ENCODE measurements at regions not wholly inside any gene's neighbourhood (a gene's known extent, or its start where the extent isn't known, plus 50 kb on each side); places are given as distances from the start of the nearest gene placed in this dataset.

DNA sequence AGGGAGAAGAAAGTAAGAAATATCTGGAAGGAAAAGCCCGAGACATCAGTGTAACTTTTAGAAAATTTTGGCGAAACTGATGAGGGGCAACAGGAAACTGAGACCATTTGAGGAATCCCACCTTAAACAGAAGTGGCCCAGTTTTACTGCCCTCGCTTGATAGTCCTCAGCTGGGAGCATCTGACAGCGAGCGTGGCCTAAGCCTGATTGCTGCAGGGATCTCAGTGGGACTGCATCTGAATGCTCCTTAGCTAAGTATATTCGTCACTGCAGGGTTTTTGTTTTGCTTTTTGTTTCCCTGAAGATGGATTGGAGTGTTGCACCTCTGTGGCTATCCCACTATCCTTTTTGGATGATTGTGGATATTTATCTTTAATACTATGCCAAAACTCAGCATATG lies 262.7 kb upstream of the KLHL1 start:
- DNase-seq = no peak
- Histone ChIP-seq H3K36me3 (replicated peaks in 1 of 2) (no peaks in the 10 kb centered on the region), H3K4me3 (no peak overlapping the region), H3K9me3 (replicated peaks in 1 of 3) (no peaks in the 10 kb centered on the region), H3K27ac (no peak overlapping the region), H3K4me1 (replicated peaks in 1 of 2) (no peaks in the 10 kb centered on the region), H3K27me3 (no peaks in the 10 kb centered on the region)
- intact Hi-C loops (cut with DNase I) = no loop called here
- TF ChIP-seq, protein P1, sequence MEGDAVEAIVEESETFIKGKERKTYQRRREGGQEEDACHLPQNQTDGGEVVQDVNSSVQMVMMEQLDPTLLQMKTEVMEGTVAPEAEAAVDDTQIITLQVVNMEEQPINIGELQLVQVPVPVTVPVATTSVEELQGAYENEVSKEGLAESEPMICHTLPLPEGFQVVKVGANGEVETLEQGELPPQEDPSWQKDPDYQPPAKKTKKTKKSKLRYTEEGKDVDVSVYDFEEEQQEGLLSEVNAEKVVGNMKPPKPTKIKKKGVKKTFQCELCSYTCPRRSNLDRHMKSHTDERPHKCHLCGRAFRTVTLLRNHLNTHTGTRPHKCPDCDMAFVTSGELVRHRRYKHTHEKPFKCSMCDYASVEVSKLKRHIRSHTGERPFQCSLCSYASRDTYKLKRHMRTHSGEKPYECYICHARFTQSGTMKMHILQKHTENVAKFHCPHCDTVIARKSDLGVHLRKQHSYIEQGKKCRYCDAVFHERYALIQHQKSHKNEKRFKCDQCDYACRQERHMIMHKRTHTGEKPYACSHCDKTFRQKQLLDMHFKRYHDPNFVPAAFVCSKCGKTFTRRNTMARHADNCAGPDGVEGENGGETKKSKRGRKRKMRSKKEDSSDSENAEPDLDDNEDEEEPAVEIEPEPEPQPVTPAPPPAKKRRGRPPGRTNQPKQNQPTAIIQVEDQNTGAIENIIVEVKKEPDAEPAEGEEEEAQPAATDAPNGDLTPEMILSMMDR (IDR thresholded peaks at IDR 0.05) = no peak
- no peak for TF ChIP-seq POLR2A (IDR thresholded peaks at IDR 0.05)
- WGBS, 4 donors = 58 to 80% (median 69%) methylated on average over 6 of the region's 6 CpGs

DNA sequence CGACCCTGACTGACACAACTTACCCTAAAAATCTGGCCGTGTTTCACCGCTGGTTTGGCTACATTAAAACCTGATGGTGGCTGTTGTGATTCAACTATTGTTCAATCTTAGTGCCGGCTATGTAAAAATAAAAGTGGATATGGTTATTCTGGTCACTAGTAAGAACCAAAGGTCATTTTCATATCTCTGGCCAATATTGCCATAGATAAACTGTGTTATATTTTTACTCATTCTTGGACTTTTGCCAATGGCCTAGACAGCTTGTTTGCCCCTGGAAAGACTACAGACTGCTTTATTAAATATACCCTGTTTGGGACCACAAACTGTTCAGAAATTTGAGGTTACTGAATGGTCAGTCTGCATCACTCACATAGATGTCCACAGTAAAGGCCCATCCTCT lies 258.5 kb upstream of the KLHL1 start:
- H3K27ac ChIP-seq = no peak overlapping the region
- H3K4me3 ChIP-seq = no peak overlapping the region
- DNase-seq = no peak
- WGBS, 4 donors = 78 to 86% (median 81%) methylated on average over 4 of the region's 4 CpGs
- intact Hi-C loops (cut with DNase I) = no loop called here
- no peaks in the 10 kb centered on the region for H3K36me3 ChIP-seq (replicated peaks in 1 of 2)
- H3K9me3 ChIP-seq (replicated peaks in 1 of 3) = no peaks in the 10 kb centered on the region
- H3K27me3 ChIP-seq = no peaks in the 10 kb centered on the region
- TF ChIP-seq, protein P1 (IDR thresholded peaks at IDR 0.05) = no peak
- TF ChIP-seq POLR2A (IDR thresholded peaks at IDR 0.05) = no peak
- no peaks in the 10 kb centered on the region for H3K4me1 ChIP-seq (replicated peaks in 1 of 2)

DNA sequence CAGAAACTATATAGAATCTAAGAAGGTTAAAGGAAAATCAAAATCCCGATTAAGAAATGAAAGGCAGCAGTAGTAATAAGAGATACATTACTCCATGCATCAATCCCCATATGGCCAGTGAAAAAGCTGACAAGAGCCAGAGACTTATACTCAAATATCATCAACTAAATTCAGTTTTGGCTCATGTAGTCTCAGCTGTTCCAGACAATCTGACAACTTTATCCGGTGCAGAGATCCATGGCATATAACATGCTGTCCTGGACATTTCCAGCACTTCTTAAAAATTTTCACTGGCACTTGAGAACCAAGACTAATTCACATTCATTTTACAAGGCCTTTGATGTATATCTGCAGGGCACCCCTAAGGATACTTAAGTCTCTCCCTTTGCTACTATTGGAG lies 255.7 kb upstream of the KLHL1 start:
- Histone ChIP-seq H3K4me3 (no peak overlapping the region), H3K9me3 (replicated peaks in 1 of 3) (no peaks in the 10 kb centered on the region), H3K4me1 (replicated peaks in 1 of 2) (no peaks in the 10 kb centered on the region), H3K36me3 (replicated peaks in 1 of 2) (no peaks in the 10 kb centered on the region), H3K27me3 (no peaks in the 10 kb centered on the region), H3K27ac (no peak overlapping the region)
- intact Hi-C loops (cut with DNase I) = no loop called here
- WGBS, 4 donors = 78 to 85% (median 78%) methylated on average over 2 of the region's 2 CpGs
- TF ChIP-seq, protein P1 (IDR thresholded peaks at IDR 0.05) = no peak
- no peak for TF ChIP-seq POLR2A (IDR thresholded peaks at IDR 0.05)
- DNase-seq = no peak

DNA sequence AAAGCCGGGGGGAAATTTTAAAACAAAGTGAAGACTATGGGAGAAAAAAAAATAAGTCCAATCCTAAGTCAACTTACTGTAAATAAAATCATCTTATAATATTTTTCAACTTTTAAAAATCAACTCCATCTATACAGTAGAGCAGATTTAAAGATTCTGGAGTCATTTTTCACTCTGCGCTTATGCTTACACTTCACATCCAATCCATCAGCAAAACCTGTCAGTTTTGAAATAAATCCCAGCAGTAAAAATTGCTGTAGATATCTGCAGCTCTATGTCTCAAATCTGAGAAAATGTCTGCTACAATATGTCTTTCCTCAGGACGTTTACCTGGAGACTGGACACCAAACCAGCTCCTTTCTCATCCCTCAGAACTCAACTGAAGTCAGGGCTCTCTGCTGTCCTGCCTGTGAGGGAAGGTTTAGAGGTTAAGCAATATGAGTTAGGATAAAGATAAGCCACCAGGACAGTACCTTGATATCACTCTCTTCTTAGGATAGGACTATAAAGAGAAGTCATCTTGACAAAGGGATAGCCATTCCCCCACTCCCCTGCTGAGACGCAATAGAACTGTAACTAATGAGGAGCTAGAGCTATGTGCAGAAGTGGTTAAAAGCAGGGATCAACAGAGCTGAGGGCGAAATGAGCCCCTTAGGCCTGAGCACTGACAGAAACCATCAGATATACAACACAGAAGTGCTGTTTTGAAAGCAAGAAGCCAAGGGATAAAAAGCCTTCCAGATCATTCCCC lies 254.7 kb upstream of the KLHL1 start:
- Histone ChIP-seq H3K4me1 (replicated peaks in 1 of 2) (no peaks in the 10 kb centered on the region), H3K36me3 (replicated peaks in 1 of 2) (no peaks in the 10 kb centered on the region), H3K27me3 (no peaks in the 10 kb centered on the region), H3K9me3 (replicated peaks in 1 of 3) (no peaks in the 10 kb centered on the region), H3K27ac (no peak overlapping the region), H3K4me3 (no peak overlapping the region)
- DNase-seq = no peak
- intact Hi-C loops (cut with DNase I) = no loop called here
- TF ChIP-seq, protein P1 (IDR thresholded peaks at IDR 0.05) = no peak
- no peak for TF ChIP-seq POLR2A (IDR thresholded peaks at IDR 0.05)
- 62 to 73% (median 69%) methylated on average over 5 of the region's 5 CpGs for WGBS, 4 donors
